CD4-positive, alpha-beta T cell treated with Interferon alpha-2 for 1 hour (primary cell): ENCODE measurements at regions not wholly inside any gene's neighbourhood (a gene's known extent, or its start where the extent isn't known, plus 50 kb on each side); places are given as distances from the start of the nearest gene placed in this dataset.

Source experiments
- DNase-seq, 2 donors: peaks; one replicate each; pipeline ENCODE4 v3.0.0-alpha.2; 2020 to 2022

GRCh38 chr2:120461092-120461491 lies 115.2 kb downstream of the INHBB start:
- no peak for DNase-seq

GRCh38 chr2:120461546-120462537 lies 115.9 kb downstream of the INHBB start:
- DNase-seq = no peak

- no peak for DNase-seq
These were observed 117.6 kb downstream of the INHBB start for GRCh38 chr2:120463527-120463926.

GRCh38 chr2:120463996-120464395 lies 118.1 kb downstream of the INHBB start:
- no peak for DNase-seq

- no peak for DNase-seq
These were observed 118.6 kb downstream of the INHBB start for GRCh38 chr2:120464448-120464931.

GRCh38 chr2:120465012-120465700 lies 119.2 kb downstream of the INHBB start:
- DNase-seq = no peak

GRCh38 chr2:120465701-120465988 lies 119.7 kb downstream of the INHBB start:
- no peak for DNase-seq

- no peak for DNase-seq
These were observed 120.2 kb downstream of the INHBB start for GRCh38 chr2:120465989-120466703.

GRCh38 chr2:120466704-120467054 lies 120.7 kb downstream of the INHBB start:
- DNase-seq = no peak

- no peak for DNase-seq
These were observed 122.2 kb downstream of the INHBB start for GRCh38 chr2:120468136-120468535.

- no peak for DNase-seq
These were observed 123.5 kb downstream of the INHBB start for GRCh38 chr2:120469426-120469825.

GRCh38 chr2:120470041-120470965 lies 124.4 kb downstream of the INHBB start:
- DNase-seq = no peak

- DNase-seq = no peak
These were observed 125.2 kb downstream of the INHBB start for GRCh38 chr2:120471166-120471565.

- DNase-seq = no peak
These were observed 126.1 kb downstream of the INHBB start for GRCh38 chr2:120472031-120472430.

- DNase-seq = no peak
These were observed 127.0 kb downstream of the INHBB start for GRCh38 chr2:120472891-120473309.

- DNase-seq = no peak
These were observed 127.8 kb downstream of the INHBB start for GRCh38 chr2:120473522-120474271.

- DNase-seq = no peak
These were observed 128.6 kb downstream of the INHBB start for GRCh38 chr2:120474486-120474885.

GRCh38 chr2:120476141-120476540 lies 130.2 kb downstream of the INHBB start:
- no peak for DNase-seq

GRCh38 chr2:120477198-120477597 lies 131.3 kb downstream of the INHBB start:
- no peak for DNase-seq

GRCh38 chr2:120477831-120478481 lies 132.0 kb downstream of the INHBB start:
- DNase-seq = no peak

GRCh38 chr2:120480346-120480902 lies 134.5 kb downstream of the INHBB start:
- DNase-seq = no peak
